Ishikawa (cell line): ENCODE measurements at regions not wholly inside any gene's neighbourhood (a gene's known extent, or its start where the extent isn't known, plus 50 kb on each side); places are given as distances from the start of the nearest gene placed in this dataset.

Experiments
- CEBPB ChIP-seq: IDR thresholded peaks from 2 replicates; pipeline ENCODE4 v1.6.1; 2012
- CREB1 ChIP-seq: IDR thresholded peaks from 2 replicates; pipeline ENCODE4 v1.6.1; 2012; ENCODE audit warnings: low read depth
- EP300 ChIP-seq: IDR thresholded peaks from 2 replicates; pipeline ENCODE4 v1.6.1; 2012; ENCODE audit warnings: borderline replicate concordance
- FOXM1 ChIP-seq: IDR thresholded peaks from 2 replicates; pipeline ENCODE4 v1.6.1; 2012; ENCODE audit warnings: low read depth, borderline replicate concordance
- RAD21 ChIP-seq: IDR thresholded peaks from 2 replicates; pipeline ENCODE4 v1.6.1; 2012; ENCODE audit warnings: low read depth
- TAF1 ChIP-seq: IDR thresholded peaks from 2 replicates; pipeline ENCODE4 v1.6.1; 2012; ENCODE audit warnings: low read depth, mild to moderate bottlenecking
- TEAD4 ChIP-seq: IDR thresholded peaks from 2 replicates; pipeline ENCODE4 v1.6.1; 2012
- YY1 ChIP-seq: IDR thresholded peaks from 2 replicates; pipeline ENCODE4 v1.6.1; 2012; ENCODE audit warnings: low read depth
- TF ChIP-seq, protein P1 (sequence below): IDR thresholded peaks from 2 replicates; pipeline ENCODE4 v1.6.1; 2012
- TF ChIP-seq, protein P2 (sequence below): IDR thresholded peaks from 2 replicates; pipeline ENCODE4 v1.6.1; 2012; ENCODE audit warnings: low read depth, mild to moderate bottlenecking
- TF ChIP-seq, protein P3 (sequence below): IDR thresholded peaks from 2 replicates; pipeline ENCODE4 v1.6.1; 2012

- TF ChIP-seq RAD21 = no peak
- TF ChIP-seq TEAD4 = no peak
- TF ChIP-seq, protein P1, sequence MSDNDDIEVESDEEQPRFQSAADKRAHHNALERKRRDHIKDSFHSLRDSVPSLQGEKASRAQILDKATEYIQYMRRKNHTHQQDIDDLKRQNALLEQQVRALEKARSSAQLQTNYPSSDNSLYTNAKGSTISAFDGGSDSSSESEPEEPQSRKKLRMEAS = no peak
- TF ChIP-seq EP300 = no peak
- TF ChIP-seq CEBPB = no peak
- no peak for TF ChIP-seq TAF1
- TF ChIP-seq, protein P2, sequence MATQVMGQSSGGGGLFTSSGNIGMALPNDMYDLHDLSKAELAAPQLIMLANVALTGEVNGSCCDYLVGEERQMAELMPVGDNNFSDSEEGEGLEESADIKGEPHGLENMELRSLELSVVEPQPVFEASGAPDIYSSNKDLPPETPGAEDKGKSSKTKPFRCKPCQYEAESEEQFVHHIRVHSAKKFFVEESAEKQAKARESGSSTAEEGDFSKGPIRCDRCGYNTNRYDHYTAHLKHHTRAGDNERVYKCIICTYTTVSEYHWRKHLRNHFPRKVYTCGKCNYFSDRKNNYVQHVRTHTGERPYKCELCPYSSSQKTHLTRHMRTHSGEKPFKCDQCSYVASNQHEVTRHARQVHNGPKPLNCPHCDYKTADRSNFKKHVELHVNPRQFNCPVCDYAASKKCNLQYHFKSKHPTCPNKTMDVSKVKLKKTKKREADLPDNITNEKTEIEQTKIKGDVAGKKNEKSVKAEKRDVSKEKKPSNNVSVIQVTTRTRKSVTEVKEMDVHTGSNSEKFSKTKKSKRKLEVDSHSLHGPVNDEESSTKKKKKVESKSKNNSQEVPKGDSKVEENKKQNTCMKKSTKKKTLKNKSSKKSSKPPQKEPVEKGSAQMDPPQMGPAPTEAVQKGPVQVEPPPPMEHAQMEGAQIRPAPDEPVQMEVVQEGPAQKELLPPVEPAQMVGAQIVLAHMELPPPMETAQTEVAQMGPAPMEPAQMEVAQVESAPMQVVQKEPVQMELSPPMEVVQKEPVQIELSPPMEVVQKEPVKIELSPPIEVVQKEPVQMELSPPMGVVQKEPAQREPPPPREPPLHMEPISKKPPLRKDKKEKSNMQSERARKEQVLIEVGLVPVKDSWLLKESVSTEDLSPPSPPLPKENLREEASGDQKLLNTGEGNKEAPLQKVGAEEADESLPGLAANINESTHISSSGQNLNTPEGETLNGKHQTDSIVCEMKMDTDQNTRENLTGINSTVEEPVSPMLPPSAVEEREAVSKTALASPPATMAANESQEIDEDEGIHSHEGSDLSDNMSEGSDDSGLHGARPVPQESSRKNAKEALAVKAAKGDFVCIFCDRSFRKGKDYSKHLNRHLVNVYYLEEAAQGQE = no peak
- TF ChIP-seq FOXM1 = no peak
- TF ChIP-seq CREB1 = no peak
- no peak for TF ChIP-seq YY1
- TF ChIP-seq, protein P3, sequence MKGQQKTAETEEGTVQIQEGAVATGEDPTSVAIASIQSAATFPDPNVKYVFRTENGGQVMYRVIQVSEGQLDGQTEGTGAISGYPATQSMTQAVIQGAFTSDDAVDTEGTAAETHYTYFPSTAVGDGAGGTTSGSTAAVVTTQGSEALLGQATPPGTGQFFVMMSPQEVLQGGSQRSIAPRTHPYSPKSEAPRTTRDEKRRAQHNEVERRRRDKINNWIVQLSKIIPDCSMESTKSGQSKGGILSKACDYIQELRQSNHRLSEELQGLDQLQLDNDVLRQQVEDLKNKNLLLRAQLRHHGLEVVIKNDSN = no peak
Observed at GRCh38 chr16:24670623-24671454, 58.6 kb upstream of the TNRC6A start.
